ENCODE measurements at regions not wholly inside any gene's neighbourhood (a gene's known extent, or its start where the extent isn't known, plus 50 kb on each side); places are given as distances from the start of the nearest gene placed in this dataset.

DNA sequence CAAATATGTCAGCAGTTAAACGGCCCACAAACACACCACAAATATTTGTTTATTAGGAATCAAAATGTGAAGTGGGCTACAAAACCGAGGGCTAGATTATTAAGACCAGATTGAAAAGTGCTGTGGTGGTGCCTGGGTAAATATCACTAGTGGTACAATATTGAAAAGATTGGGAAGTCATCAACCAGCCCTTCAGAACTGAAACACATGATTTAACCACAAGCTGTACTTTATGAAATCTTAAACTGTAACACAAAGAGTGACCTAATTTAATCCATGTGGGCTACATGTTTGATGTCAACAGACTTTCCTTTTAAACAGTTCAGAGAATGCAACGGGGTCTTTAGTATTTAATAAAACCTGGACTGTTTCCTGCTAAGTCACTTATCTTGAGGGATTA lies 182.3 kb downstream of the SPATA31D1 start:
- RAD21 ChIA-PET (ENCODE audit: low non-redundant PET in 1 of 2, low total read pairs in 2 of 2, uncharacterized antibody in 2 of 2, unreplicated experiment in 2 of 2) = no interaction called here
- no TSS peak for BruUV-seq (replicated peaks)
- Histone ChIP-seq H3K27me3 (ENCODE audit: insufficient read depth, low read length) (no peaks in the 10 kb centered on the region), H3K9me3 (ENCODE audit: control insufficient read depth in 1 of 2, insufficient read depth in 1 of 2, low read depth in 1 of 2, low read length in 2 of 2) (no peaks in the 10 kb centered on the region), H4K20me1 (ENCODE audit: insufficient read depth) (no peaks in the 10 kb centered on the region), H3K79me2 (ENCODE audit: insufficient read depth, low read length) (no peaks in the 10 kb centered on the region), H3K9ac (ENCODE audit: low read length) (no peak overlapping the region), H3K4me2 (ENCODE audit: low read length) (no peak overlapping the region), H2AFZ (ENCODE audit: low read depth, low read length, poor library complexity, severe bottlenecking) (no peak overlapping the region), H3K9me2 (ENCODE audit: insufficient read depth) (no peaks in the 10 kb centered on the region), H3K36me3 (ENCODE audit: control insufficient read depth in 1 of 2, insufficient read depth in 2 of 2, low read length in 2 of 2) (no peaks in the 10 kb centered on the region), H3K4me1 (ENCODE audit: control insufficient read depth in 1 of 2, insufficient read depth in 2 of 2, low read length in 2 of 2) (no peaks in the 10 kb centered on the region), H3K27ac (ENCODE audit: low read depth, low read length) (no peak overlapping the region), H3K4me3 (replicated peaks in 1 of 2; ENCODE audit: low read depth in 1 of 2, low read length in 2 of 2) (no peak overlapping the region)
- CTCF ChIA-PET = no interaction called here
- POLR2A ChIA-PET = no interaction called here
- DNase-seq (ENCODE audit: low read depth, low spot score) = no peak
- TF ChIP-seq RAD21 (IDR thresholded peaks at IDR 0.05; ENCODE audit: low read depth) (no peak), SIN3A (IDR thresholded peaks at IDR 0.05; ENCODE audit: low read depth) (no peak), CBX3 (IDR thresholded peaks at IDR 0.05; ENCODE audit: low read depth) (no peak), EGR1 (IDR thresholded peaks at IDR 0.05; ENCODE audit: low read depth) (no peak), POLR2A (IDR thresholded peaks at IDR 0.05; ENCODE audit: borderline replicate concordance, extremely low read depth, insufficient read depth, insufficient read length) (no peak), ZFX (IDR thresholded peaks at IDR 0.05) (no peak), EZH2 (IDR thresholded peaks at IDR 0.05) (no peak), YY1 (IDR thresholded peaks at IDR 0.05; ENCODE audit: extremely low read depth, insufficient replicate concordance, low read depth, low read length) (no peak), JUND (IDR thresholded peaks at IDR 0.05) (no peak), SRF (IDR thresholded peaks at IDR 0.05; ENCODE audit: low read depth) (no peak), EZH2phosphoT487 (IDR thresholded peaks at IDR 0.05; ENCODE audit: borderline replicate concordance) (no peak), SP1 (IDR thresholded peaks at IDR 0.05; ENCODE audit: low read depth) (no peak)
- TF ChIP-seq, protein P1, sequence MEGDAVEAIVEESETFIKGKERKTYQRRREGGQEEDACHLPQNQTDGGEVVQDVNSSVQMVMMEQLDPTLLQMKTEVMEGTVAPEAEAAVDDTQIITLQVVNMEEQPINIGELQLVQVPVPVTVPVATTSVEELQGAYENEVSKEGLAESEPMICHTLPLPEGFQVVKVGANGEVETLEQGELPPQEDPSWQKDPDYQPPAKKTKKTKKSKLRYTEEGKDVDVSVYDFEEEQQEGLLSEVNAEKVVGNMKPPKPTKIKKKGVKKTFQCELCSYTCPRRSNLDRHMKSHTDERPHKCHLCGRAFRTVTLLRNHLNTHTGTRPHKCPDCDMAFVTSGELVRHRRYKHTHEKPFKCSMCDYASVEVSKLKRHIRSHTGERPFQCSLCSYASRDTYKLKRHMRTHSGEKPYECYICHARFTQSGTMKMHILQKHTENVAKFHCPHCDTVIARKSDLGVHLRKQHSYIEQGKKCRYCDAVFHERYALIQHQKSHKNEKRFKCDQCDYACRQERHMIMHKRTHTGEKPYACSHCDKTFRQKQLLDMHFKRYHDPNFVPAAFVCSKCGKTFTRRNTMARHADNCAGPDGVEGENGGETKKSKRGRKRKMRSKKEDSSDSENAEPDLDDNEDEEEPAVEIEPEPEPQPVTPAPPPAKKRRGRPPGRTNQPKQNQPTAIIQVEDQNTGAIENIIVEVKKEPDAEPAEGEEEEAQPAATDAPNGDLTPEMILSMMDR (IDR thresholded peaks at IDR 0.05 in 2 of 3, conservative IDR thresholded peaks at IDR 0.05 in 1 of 3; ENCODE audit: borderline replicate concordance in 1 of 3, insufficient read depth in 1 of 3, low read depth in 2 of 3, low read length in 2 of 3) = no peak
- TF ChIP-seq, protein P2, sequence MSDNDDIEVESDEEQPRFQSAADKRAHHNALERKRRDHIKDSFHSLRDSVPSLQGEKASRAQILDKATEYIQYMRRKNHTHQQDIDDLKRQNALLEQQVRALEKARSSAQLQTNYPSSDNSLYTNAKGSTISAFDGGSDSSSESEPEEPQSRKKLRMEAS (IDR thresholded peaks at IDR 0.05) = no peak
- TF ChIP-seq, protein P3, sequence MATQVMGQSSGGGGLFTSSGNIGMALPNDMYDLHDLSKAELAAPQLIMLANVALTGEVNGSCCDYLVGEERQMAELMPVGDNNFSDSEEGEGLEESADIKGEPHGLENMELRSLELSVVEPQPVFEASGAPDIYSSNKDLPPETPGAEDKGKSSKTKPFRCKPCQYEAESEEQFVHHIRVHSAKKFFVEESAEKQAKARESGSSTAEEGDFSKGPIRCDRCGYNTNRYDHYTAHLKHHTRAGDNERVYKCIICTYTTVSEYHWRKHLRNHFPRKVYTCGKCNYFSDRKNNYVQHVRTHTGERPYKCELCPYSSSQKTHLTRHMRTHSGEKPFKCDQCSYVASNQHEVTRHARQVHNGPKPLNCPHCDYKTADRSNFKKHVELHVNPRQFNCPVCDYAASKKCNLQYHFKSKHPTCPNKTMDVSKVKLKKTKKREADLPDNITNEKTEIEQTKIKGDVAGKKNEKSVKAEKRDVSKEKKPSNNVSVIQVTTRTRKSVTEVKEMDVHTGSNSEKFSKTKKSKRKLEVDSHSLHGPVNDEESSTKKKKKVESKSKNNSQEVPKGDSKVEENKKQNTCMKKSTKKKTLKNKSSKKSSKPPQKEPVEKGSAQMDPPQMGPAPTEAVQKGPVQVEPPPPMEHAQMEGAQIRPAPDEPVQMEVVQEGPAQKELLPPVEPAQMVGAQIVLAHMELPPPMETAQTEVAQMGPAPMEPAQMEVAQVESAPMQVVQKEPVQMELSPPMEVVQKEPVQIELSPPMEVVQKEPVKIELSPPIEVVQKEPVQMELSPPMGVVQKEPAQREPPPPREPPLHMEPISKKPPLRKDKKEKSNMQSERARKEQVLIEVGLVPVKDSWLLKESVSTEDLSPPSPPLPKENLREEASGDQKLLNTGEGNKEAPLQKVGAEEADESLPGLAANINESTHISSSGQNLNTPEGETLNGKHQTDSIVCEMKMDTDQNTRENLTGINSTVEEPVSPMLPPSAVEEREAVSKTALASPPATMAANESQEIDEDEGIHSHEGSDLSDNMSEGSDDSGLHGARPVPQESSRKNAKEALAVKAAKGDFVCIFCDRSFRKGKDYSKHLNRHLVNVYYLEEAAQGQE (IDR thresholded peaks at IDR 0.05; ENCODE audit: low read depth) = no peak
- intact Hi-C loops (cut with micrococcal nuclease) = no loop called here
- no peak for ATAC-seq
